ENCODE measurements at regions not wholly inside any gene's neighbourhood (a gene's known extent, or its start where the extent isn't known, plus 50 kb on each side); places are given as distances from the start of the nearest gene placed in this dataset.
"Not testable (repeated sequence)": the region's sequence is repeated elsewhere in the genome, so short reads cannot be mapped to it uniquely, and the experiment has no call there.

DNA sequence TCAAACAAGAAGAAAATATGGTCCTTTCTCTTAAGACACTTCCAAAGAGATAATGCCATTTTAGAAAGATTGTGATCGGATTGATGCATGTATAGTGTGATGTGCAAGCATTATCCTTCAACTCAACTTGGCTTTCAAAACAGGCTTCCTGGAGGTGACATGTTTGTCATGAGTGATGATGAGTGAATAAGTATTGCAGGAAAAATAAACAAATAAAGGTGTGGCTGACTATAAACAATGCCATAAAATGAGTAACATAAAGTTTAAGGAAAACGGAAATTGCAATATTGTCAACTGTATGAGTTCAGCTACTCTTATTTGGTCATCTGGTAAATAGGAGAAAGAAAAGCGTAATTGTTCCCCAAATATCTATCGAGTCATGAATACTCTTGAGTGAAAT, 1283.7 kb downstream of the PCDH9 start:
- no peak for DNase-seq (ENCODE audit: low read depth)

DNA sequence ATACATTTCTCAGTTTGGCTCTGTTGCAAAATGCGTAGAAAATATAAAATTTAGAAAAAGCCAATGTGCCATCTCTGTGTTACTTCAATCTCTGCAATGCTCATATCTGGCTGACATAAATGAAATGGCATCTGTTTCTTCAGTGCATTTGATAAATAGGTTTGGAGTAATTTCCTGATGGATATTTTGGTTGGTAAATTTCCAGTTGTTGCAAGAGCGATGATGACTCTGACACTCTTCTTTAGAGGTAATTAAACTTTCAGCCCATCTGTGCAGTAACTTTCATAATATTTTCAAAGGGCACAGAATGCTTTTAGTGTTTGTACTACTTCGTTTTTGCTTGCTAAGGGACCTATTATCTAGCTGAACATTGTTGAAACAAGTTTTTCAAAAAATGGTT, 1286.4 kb downstream of the PCDH9 start:
- no peak for DNase-seq (ENCODE audit: low read depth)

GRCh38 chr13:65943024-65943423, 1287.1 kb downstream of the PCDH9 start:
- no peak for DNase-seq (ENCODE audit: low read depth)

DNA sequence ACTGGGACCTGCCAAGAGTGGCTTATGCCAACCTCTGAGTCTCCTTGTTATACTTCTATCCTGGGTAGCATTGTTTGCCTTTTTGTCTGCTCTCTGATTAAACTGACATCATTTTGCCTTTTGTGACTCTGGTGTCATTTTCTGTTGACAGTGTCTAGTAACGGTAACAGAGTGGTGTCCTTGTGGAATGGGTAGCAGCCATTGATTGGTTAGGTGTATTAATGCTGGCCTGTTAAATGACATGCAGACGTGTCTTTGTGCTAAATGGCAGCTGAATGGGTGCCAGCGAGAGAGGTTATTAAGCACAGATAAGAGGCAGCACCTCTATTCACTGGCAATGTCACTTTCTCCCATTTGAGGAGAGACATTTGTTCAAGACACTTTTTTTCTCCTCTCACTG, 1289.4 kb downstream of the PCDH9 start:
- no peak for DNase-seq (ENCODE audit: low read depth)

GRCh38 chr13:65937251-65937650, 1292.9 kb downstream of the PCDH9 start:
- no peak for DNase-seq (ENCODE audit: low read depth)

GRCh38 chr13:65936249-65936648, 1293.9 kb downstream of the PCDH9 start:
- DNase-seq (ENCODE audit: low read depth), result no peak

- DNase-seq (ENCODE audit: low read depth), result peak; percentile 16
Observed at GRCh38 chr13:65932587-65933239, 1297.4 kb downstream of the PCDH9 start.

GRCh38 chr13:65932013-65932412, 1298.1 kb downstream of the PCDH9 start:
- DNase-seq (ENCODE audit: low read depth), result no peak

DNA sequence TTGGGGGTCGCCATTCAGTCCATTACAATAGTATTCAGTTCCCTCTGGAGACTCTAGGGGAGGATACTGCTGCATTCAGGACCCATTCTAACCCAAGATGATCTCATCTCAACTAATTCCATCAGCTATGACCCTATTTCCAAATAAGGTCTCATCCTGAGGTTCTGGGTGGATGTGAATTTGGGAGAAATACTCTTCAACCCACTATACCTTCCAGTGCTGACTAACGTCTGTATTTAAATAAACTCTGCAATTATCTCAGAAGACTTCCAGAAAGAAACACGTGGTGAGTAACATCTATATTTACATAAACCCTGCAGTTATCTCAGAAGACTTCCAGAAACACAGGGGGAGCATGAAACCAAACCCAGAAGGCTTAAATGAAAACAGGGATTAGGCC, 1300.7 kb downstream of the PCDH9 start:
- no peak for DNase-seq (ENCODE audit: low read depth)

DNA sequence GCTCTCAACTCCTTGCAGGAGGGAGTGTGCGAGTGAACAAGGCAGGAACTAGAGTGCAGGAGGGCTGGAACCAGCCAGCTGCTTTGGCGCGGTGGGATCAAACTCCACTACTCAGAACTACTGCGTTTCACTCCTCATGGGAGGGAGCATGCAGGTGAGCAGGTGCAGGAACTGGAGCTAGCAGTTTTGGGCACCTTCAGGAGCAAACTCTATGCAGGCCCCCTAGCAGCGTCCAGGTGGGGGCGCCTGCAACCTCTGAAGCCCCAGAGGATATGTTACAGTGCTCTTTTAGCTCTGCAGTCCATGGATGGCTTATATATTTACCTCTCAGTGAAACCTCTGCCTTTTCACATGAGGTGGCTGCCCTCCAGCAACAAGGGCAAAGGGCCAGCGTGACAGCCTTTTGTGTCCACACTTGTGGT, 1303.4 kb downstream of the PCDH9 start:
- DNase-seq (ENCODE audit: low read depth), result peak; percentile 13

GRCh38 chr13:65922846-65923245, 1307.3 kb downstream of the PCDH9 start:
- not testable (repeated sequence) for DNase-seq (ENCODE audit: low read depth)

- DNase-seq (ENCODE audit: low read depth), result no peak
Observed at GRCh38 chr13:65921933-65922332, 1308.2 kb downstream of the PCDH9 start.

DNA sequence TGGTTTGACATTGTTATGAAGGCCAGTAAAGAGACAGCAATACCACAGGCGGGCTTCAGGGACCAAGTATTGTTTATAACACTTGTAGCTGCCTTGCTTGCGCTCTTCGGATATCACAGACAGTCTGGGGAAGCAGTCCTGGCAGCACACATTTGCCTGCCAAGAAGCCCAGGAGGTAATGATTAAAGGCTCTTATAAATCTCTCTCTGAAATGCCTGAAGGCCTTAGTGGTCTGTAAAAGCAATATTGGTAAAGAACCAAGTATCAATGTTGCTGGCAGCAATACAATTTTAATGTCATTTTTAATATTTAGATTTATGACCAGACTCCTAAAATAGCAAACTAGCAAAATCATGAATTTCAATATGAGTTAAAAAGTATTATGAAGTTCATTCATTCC, 1312.4 kb downstream of the PCDH9 start:
- DNase-seq (ENCODE audit: low read depth), result no peak

GRCh38 chr13:65915195-65915594, 1314.9 kb downstream of the PCDH9 start:
- DNase-seq (ENCODE audit: low read depth), result peak; percentile 30

GRCh38 chr13:65914716-65915115, 1315.4 kb downstream of the PCDH9 start:
- no peak for DNase-seq (ENCODE audit: low read depth)

DNA sequence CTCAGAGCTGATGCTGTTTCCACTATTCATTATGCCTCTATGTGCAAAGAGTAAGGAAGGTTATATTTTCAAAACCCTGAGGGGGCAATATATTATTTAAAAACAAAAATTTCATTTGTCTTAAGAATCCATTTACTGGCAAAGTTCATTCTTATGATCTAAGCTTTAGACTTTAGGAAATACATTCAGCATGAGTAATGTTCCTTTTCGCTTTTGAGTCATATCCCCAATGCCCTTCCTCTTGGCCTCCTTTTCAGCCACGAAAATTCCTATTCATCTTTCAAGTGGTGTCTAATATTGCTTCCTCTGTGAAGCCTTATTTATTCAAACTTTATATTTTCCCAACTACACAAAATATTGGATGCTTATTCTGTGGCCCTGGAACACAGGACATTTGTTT, 1317.0 kb downstream of the PCDH9 start:
- DNase-seq (ENCODE audit: low read depth), result peak; percentile 56

DNA sequence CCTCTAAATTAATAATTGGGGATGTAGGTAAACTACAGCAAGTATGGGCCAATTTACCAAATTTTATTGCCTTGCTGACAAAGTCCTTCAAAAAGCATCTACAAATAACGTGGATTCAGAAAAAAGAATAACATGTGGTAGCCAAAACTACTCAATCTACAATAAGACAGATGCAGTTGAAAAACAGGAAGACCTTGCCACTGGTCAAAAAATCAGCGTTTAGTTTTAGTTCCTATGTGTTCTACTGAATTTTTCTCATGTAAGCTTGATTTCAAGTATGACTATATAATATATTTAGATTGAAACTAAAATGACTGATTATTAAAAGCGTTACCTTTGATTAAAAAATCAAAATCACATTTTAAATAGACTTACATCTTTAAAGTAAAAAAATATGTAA, 1317.6 kb downstream of the PCDH9 start:
- no peak for DNase-seq (ENCODE audit: low read depth)

DNA sequence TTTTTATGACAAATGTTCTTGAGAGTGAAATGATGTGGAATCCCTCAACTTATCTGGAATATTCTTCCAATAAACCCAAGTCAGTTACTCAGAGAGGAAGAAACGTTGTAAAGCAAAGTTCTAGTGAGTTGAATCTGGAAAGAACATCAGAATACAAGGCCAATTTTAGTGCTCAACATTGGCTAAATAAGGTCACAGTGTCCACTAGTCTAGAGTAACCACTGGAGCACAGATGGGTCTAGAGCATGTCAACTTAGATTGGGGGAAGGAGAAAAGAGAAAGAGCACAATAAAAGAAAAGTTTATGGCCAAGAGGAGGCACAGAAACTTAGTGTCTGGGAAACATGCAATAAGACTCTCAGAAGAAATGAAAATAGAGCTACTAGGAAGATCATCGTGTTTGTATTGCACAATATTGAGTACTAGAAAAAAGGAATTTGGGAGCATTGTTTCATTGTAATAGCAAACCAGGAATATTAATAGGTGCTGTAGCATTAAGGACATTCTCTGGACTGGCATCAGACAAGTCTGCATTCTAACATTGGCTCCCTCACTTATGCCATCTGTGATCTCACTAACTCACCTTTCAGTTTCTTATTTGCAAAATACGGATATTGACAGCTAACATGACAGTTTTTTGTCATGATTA, 1318.5 kb downstream of the PCDH9 start:
- no peak for DNase-seq (ENCODE audit: low read depth)

- no peak for DNase-seq (ENCODE audit: low read depth)
Observed at GRCh38 chr13:65909501-65909900, 1320.6 kb downstream of the PCDH9 start.

- no peak for DNase-seq (ENCODE audit: low read depth)
Observed at GRCh38 chr13:65907666-65908525, 1322.2 kb downstream of the PCDH9 start.

- DNase-seq (ENCODE audit: low read depth), result no peak
Observed at GRCh38 chr13:65901723-65902122, 1328.4 kb downstream of the PCDH9 start.

- no peak for DNase-seq (ENCODE audit: low read depth)
Observed at GRCh38 chr13:65894049-65894448, 1336.1 kb downstream of the PCDH9 start.
